Stimulated activated CD4-positive, alpha-beta T cell treated with anti-CD3 and anti-CD28 coated beads, Interleukin-1b, Interleukin-23, amount 100 ng/mL, for 48 hours (primary cell): ENCODE measurements at regions not wholly inside any gene's neighbourhood (a gene's known extent, or its start where the extent isn't known, plus 50 kb on each side); places are given as distances from the start of the nearest gene placed in this dataset.
"Not testable (repeated sequence)": the region's sequence is repeated elsewhere in the genome, so short reads cannot be mapped to it uniquely, and the experiment has no call there.

Experiments used
- DNase-seq: peaks from one replicate; pipeline ENCODE4 v3.0.0-alpha.2; 2020

DNA sequence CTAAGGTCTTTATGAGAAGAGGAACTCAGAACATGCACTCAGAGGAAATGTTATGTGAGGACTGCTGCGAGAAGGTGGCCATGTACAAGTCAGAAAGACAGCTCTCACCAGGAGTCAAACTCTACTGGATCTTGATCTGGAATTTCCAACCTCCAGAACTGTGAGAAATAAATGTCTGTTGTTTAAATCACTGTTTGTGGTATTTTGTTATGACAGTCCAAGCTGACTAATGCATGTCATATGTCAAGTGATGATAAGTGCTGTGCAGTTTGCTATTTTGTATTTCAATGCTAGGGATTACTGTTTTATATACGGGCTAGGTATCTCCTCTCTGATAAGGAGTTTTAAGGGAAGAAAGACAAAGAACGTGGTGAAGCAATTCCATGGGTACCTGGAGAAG is 162.3 kb downstream of the CPEB2 start:
- no peak for DNase-seq

DNA sequence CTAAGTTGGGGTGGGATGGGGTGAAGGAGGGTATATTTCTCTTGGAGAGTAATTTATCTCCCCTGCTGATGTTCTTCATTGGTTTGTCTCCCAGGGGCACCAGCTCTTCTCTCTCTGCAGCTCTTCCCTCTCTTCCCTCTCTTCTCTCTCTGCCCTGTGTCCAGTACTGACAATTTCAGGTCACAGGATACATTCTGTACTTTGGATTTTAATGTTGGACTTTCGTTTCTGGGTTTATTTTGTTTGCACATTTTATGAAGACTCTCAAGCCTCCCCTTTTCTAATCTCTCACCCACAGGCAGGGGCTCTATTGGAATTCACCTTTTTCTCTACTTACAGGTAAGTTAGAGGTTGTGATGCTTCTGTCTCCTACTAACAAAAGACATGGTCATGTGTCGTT is 165.5 kb downstream of the CPEB2 start:
- no peak for DNase-seq

DNA sequence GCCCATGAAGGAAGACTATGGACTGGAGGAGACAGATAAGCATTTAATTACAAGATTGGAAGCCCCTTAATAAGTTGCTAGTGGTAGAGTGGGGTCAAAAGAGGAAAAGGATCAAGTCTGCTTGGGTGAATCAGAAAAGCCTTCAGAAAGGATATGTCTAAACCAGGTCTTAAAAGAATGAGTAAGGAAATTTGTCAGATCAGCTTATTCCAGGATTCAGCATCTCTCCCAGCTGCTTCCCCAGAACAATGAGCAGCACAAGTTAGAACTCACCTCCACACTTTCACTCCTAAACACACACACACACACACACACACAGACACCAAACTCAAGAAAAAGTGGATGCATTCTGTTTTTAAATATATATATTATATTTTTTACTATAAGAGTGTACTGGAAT is 166.5 kb downstream of the CPEB2 start:
- no peak for DNase-seq

DNA sequence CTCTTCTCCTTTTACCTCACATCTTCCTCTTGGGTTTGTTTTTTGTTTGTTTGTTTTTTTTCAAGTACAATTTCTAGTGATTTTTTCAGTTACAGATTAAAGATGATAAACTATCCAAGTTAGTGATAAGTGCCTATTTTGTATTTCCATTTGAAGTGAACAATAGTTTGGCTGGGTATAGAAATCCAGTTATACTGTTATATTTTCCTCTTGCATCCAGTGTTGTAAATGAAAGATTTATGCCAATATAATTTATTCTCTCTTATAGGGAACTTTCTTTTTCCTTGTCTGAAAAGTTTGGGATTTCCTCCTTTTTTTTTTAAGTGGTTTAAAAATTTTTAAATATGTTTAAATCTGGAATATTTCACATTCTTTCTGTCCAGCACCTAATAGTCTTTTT is 169.4 kb downstream of the CPEB2 start:
- no peak for DNase-seq

DNA sequence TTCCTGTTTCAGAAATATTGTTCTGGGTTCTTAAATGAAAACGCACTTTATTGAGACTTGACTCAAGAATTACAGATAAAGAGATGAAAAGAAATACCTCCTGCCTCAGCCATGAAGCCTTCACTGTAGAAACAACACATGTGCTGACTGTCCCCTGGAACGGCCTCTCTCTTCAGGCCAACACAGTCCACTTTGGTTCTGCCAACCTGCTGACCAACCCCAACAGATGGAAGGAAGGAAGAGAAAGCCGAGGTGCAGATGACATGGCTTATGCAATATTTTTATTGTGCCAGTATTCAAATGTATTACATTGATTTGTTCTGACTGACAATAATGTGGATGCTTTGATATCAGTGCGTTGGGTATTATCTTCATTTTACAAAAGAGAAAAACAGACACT is 171.0 kb downstream of the CPEB2 start:
- DNase-seq: no peak

DNA sequence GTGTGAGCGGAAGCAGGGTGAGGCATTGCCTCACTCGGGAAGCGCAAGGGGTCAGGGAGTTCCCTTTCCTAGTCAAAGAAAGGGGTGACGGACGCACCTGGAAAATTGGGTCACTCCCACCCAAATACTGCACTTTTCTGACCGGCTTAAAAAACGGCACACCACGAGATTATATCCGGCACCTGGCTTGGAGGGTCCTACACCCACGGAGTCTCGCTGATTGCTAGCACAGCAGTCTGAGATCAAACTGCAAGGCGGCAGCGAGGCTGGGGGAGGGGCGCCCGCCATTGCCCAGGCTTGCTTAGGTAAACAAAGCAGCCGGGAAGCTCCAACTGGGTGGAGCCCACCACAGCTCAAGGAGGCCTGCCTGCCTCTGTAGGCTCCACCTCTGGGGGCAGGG is 171.9 kb downstream of the CPEB2 start:
- not testable (repeated sequence) for DNase-seq

DNA sequence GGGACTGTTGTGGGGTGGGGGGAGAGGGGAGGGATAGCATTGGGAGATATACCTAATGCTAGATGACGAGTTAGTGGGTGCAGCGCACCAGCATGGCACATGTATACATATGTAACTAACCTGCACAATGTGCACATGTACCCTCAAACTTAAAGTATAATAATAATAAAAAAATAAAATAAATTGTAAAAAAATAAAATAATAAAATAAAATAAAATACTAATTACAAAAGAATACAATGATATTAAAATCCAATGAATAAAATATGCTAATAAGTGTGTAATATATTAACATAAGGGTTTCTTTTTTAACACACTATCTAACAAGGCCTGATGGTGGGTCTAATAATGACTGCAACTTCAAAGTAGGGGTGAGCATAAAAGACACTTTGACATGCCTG is 177.6 kb downstream of the CPEB2 start:
- DNase-seq: not testable (repeated sequence)

DNA sequence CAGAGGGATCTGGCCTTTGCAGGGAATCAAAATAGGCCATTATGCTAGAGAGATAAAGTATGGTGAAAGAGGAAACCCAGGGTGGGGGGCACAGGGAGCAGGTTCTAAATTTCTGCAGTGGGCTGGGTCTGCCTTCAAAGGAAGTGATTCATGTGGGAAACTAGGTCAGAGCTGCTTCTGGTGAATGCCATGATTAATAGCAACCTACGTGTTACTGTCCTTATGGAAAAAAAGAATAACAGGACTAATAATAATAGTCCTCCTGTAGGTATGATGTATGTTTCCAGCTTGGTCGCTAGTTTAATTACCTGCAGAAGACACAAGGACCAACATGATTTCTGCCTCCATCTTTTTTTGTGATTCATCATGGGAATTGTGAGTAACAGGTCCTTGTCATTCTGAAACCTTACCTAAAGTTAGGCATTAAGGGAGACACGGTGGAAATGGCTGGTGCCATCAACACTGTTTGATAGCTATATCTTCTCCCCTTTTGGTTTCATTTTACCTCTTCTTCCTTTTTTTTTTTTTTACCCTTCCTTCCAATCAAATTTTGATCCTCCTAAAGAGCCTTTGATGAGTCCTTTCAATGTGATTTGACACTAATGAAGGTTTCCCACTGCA is 180.4 kb downstream of the CPEB2 start:
- DNase-seq: peak; percentile 51

DNA sequence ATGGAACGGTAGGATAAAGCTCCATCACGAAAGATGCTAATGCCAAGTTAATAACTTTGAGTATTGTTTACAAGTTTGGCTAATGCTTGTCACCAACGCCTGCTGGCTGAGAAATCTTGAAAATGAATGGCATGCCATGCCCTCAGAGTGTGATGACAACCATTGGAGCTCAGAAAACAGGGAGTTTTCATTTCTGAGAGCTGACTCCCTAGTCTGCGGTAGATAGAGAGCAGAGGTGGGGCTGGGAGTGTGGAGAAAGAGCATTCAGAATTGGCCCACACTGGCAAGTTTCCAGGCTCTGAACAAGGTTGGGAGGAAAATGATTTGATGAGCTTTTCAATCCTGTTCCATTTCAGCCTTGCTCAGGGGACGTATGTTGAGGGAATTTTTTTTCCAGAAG is 183.9 kb downstream of the CPEB2 start:
- DNase-seq: no peak

DNA sequence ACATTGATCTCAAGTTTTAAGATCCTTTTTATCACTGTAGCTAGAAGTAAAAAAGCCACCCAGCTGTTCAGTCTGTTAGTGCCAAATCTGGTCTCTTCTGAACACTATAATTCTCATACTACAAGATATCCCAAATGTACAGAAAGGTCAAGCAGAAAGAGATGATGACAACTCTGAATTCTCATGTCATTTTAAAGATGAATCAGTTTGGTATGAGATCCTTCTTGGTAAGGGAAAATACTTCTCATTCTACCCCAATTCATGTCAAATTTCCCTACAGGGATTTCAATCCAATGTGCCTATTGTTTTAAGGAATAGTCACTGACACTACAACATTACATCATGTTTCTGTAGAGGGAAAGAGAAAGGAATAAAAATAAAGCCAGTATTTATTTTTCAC is 184.5 kb downstream of the CPEB2 start:
- DNase-seq: no peak

DNA sequence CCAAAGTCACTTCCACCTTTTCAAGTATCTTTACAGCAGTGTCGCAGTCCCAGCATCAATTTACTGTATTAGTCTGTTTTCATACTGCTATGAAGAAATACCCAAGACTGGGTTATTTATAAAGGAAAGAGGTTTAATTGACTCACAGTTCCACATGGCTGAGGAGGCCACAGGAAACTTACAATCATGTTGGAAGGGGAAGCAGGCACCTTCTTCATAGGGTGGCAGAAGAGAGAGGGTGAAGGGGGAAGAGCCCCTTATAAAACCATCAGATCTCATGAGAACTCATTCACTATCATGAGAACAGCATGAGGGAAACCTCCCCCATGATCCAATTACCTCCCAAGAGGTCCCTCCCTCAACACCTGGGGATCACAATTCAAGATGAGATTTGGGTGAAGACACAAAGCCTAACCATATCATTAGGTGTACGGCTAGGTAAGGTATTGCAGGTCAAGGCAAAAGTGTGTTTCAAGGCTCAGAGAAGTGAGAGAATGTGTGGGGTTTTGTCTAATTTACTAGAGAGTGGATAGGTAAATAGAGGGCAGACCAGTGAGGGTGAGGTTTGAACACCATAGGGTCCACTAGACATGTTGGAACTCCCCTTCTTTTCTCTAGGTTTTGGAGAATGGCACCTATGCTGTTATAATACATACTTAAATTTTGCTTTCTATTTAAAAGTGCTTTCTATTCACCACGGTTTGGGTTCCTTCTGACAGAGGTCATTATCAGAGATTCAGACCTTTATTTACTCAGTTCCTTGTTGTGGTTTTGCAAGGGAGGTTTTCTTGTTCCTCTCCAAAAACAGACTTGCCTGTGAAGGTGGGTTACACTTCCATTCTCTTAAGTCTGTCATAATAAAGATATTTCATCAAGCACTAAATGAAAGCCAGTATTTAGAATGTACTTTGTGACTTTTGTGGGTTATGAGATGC is 186.6 kb downstream of the CPEB2 start:
- DNase-seq: no peak

DNA sequence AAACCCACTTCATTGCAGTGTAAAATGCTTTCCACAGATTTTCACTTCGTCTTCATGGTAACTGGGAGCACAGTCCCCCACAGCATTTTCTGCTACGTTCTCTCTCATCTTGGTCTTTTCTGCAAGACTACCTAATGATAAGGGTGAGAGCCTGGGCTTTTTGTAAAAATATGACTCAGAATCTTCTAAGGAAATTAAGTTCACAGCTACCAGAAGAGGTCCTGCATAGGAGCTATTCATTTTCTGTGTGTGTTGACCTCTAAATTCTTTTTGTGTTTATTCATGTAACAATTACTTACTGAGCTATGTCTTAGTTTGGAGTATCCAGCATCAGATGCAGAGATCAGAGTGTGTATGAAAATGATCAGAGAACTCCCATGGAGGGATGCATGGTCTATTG is 192.2 kb downstream of the CPEB2 start:
- DNase-seq: no peak

DNA sequence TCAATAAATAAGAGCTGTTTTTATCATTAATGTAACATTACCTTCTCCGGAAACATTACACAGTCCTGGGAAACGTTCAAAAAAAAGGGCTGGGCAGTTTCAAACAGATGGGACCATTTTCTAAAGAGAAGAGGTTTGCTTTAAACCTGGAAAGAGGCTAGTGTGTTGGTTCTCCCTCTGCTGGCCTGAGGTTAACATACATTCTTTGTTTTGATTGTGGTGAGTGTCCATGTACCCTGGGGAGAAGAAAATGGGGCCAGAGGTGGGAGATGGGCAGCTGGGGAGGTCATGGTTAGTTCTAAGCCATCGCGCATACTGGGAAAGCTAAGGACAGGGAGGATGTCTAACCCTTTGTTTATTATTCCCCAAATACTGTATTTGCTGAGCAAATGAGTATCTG is 194.7 kb downstream of the CPEB2 start:
- no peak for DNase-seq

DNA sequence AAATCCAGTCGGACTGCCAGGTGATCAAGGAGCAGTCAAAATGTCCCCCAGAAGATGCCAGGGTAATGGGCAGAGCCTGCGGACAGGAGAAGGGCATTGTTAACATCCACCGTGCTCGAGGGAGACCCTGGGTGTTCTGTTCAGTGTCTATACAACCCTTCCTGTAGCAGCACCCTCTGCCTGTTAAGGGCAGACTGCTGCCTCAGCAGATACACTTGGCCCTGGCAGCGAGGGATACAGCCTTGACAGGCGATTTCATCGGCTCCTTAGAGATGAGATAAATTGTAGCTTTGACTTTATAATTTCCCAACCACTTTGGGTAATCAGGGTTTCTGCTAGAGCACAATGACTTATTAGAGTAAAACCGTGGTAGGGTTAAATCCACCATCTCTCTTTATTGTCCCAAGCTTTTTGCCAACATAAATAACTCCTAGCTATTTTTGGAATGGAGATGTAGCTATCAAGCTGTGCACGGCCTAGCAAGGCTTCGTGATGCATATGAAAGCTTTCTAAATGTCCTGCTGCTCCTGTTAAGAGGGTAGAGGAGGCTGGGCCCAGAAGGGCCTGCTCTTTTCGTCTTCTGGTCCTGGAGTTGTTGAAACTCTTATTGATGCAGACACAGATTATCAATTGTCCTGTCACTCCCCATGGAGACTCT is 195.9 kb downstream of the CPEB2 start:
- no peak for DNase-seq

DNA sequence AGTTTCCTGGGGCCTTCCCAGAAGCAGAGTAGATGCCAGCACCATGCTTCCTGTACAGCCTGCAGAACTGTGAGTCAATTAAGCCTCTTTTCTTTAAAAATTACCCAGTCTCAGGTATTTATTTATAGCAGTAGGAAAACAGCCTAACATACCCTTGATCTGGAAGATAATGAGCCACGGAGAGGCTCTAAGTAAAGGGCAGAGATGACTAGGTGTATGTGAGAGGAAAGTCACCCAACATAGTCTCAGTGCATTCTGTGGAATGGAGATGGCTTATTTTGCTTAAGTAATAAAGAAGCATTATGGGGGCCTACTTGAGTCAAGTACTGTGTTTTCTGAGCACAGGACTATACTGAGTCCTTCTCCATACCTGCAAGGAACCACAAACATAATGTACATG is 199.5 kb downstream of the CPEB2 start:
- DNase-seq: no peak

DNA sequence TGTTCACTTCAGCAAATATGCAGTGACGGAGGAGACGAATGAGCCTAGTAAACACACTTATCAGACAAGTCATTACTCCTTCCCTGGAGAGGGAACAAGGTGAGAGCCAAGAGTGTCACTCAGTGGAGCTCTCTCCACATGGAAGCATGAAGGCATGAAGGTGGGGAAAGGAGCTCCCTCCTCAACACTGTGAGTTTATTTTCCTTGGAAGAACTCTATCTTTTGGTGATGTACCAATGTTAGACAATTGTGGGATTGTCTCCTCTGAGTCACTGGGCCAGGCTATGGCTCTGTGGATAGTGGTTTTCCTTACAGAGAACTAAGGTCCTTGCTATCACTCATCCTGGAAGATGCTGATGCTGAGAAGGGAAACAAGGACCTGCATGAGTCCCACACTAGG is 200.2 kb downstream of the CPEB2 start:
- DNase-seq: no peak

DNA sequence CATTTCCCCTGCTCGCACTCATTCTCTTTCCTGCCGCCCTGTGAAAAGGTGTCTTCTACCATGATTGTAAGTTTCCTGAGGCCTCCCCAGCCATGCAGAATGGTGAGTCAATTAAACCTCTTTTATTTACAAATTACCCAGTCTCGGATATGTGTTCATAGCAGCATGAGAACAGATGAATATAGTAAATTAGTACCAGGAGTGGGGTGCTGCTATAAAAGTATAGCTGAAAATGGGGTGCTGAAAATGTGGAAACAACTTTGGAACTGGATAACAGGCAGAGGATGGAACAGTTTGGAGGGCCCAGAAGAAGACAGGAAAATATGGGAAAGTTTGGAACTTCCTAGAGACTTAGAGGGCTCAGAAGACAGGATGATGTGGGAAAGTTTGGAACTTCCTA is 204.2 kb downstream of the CPEB2 start:
- DNase-seq: not testable (repeated sequence)

DNA sequence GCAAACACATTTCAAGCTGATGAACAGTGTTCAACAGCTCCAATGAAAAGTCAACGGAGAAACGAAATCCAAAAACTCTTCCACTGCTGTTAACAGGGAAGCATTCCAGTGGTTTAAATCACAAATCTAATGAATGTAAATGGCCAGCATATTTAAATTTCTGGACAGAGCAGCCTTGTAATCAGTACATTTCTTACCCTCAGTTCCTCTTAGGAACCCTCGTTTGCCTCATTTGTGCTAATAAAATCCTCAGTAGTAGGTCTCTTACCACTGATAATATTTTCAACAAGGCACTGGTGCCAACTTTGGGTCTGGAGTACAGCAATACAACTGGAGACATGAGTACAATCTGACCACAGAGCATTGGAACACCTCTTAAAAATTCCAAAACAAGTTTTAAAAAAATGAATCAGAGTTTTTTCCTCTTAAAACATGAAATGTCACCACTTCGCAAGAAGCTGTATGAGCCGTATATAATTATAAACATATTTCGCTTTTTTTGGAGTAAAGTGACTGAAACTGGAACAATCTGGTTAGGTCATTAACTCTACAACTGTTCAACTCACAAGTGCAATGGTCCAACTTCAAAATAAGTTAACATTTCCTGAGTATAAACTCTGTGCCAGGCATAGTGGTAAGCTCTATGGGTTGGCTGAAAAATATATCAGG is 211.2 kb downstream of the CPEB2 start:
- no peak for DNase-seq

DNA sequence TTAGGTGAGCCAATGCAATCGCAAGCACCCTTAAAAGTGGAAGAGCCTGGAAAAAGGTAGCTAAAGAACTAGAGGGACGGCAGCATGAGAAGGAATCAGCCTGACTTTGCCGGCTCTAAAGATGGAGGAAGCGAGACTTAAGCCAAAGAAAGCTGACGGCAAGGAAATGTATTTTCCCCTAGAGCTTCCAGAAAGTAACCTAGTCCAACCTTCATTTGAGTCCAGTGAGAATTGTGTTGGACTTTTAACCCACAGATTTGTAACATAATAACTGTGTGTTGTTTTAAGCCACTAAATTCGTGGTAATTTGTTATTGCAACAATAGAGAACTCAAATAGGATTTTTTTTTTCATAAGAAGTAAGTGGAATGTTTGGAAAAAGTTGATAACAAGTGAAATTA is 212.7 kb upstream of the C1QTNF7 start:
- DNase-seq: no peak

DNA sequence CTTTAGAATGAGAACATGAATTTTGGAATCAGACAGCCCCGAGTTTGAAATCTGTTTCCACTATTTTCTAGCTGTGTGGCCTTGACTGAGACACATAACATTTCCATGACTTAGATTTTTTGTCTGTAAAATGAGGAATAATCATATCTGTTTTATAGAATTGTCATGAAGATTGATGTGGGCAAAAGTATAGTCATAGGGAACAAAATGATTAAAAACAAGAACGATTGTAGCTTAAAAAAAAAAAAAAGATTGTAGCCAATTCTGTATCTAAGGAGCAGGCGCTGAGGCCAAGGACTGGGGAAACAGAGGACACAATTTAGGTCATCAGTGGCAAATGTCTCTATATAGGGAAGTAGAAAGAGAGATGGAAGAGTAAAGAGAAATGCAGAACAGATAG is 201.6 kb upstream of the C1QTNF7 start:
- no peak for DNase-seq

DNA sequence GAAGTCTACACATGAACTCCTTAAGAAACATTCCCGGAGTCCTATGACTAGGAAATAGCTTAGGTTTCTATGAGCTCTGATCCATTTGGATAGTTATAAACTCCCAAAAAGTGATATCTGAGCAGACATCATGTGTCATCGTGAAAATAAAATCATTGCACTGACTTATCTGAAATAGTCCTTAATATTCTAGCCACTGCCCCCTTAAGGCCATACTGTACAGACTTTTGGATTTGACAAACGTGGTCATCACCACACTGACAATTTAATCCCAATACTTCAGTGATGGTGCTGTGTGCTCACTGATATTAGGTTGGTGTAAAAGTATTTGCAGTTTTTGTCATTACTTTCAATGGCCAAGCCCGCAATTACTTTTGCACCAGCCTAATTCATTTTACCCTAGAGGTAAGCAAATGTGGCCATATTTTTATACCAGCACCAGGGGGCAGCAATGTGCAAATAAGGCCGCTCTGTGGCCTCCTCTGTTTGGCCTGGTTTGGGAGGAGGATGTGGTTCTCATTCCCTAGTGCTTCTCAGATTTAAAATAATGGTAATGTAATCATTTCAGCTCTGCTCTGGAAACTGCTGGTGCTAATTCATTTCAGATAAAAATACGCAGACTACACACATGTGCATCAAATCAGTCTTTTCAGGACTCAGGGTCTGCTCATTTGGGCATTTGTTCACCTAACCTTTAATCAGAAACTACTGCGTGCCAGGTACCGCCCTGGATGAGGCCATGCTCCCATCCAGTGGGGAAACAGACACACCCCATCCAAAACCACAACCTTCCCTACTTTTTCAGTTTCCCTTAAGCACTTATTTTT is 196.4 kb upstream of the C1QTNF7 start:
- DNase-seq: peak; percentile 72
